ENCODE measurements at regions not wholly inside any gene's neighbourhood (a gene's known extent, or its start where the extent isn't known, plus 50 kb on each side); places are given as distances from the start of the nearest gene placed in this dataset.
A peak's percentile ranks its signal among the peaks of the same experiment; 100 is the strongest.

GRCh38 chr2:160889439-160890170 is 270.6 kb upstream of the TANK start:
- no peak for DNase-seq

- no peak for DNase-seq
Observed at GRCh38 chr2:160890667-160891352, 269.4 kb upstream of the TANK start.

GRCh38 chr2:160891353-160891740 is 268.9 kb upstream of the TANK start:
- DNase-seq: no peak

- DNase-seq: no peak
Observed at GRCh38 chr2:160892204-160892603, 268.0 kb upstream of the TANK start.

GRCh38 chr2:160893581-160893980 is 266.6 kb upstream of the TANK start:
- DNase-seq: no peak

GRCh38 chr2:160898581-160899307 is 261.5 kb upstream of the TANK start:
- no peak for DNase-seq

GRCh38 chr2:160901613-160902012 is 258.6 kb upstream of the TANK start:
- no peak for DNase-seq

GRCh38 chr2:160905862-160906261 is 254.4 kb upstream of the TANK start:
- DNase-seq: no peak

- DNase-seq: no peak
Observed at GRCh38 chr2:160906878-160907277, 253.3 kb upstream of the TANK start.

GRCh38 chr2:160907738-160908137 is 252.5 kb upstream of the TANK start:
- no peak for DNase-seq

GRCh38 chr2:160908157-160908556 is 252.1 kb upstream of the TANK start:
- DNase-seq: no peak

- DNase-seq: no peak
Observed at GRCh38 chr2:160909781-160910242, 250.4 kb upstream of the TANK start.

- no peak for DNase-seq
Observed at GRCh38 chr2:160910681-160911080, 249.5 kb upstream of the TANK start.

GRCh38 chr2:160911258-160911657 is 249.0 kb upstream of the TANK start:
- no peak for DNase-seq

- DNase-seq: no peak
Observed at GRCh38 chr2:160912276-160912675, 248.0 kb upstream of the TANK start.

- DNase-seq: no peak
Observed at GRCh38 chr2:160913323-160913722, 246.9 kb upstream of the TANK start.

GRCh38 chr2:160914217-160914616 is 246.0 kb upstream of the TANK start:
- no peak for DNase-seq

- no peak for DNase-seq
Observed at GRCh38 chr2:160916300-160916699, 243.9 kb upstream of the TANK start.

- no peak for DNase-seq
Observed at GRCh38 chr2:160917850-160918249, 242.4 kb upstream of the TANK start.

- DNase-seq: no peak
Observed at GRCh38 chr2:160918258-160918657, 242.0 kb upstream of the TANK start.

- peak; percentile 9 for DNase-seq
Observed at GRCh38 chr2:160918906-160919503, 241.2 kb upstream of the TANK start.

- DNase-seq: no peak
Observed at GRCh38 chr2:160920061-160920460, 240.2 kb upstream of the TANK start.

- DNase-seq: no peak
Observed at GRCh38 chr2:160920791-160921303, 239.4 kb upstream of the TANK start.

All from activated CD4-positive, alpha-beta T cell treated with anti-CD3 and anti-CD28 coated beads for 1 hour (primary cell).